ENCODE measurements at regions not wholly inside any gene's neighbourhood (a gene's known extent, or its start where the extent isn't known, plus 50 kb on each side); places are given as distances from the start of the nearest gene placed in this dataset.

GRCh38 chr1:4586611-4587160 is 67.7 kb upstream of the AJAP1 start:
- H3K4me3 Mint-ChIP-seq (ENCODE audit: unreplicated experiment): no peak overlapping the region
- Histone ChIP-seq H3K79me2 (ENCODE audit: insufficient read depth, low read length) (no peaks in the 10 kb centered on the region), H3K4me3 (ENCODE audit: insufficient read depth, low read depth, low read length) (no peak overlapping the region), H3K4me1 (ENCODE audit: insufficient read depth, low read length) (no peaks in the 10 kb centered on the region), H2AFZ (ENCODE audit: low read depth, low read length) (no peak overlapping the region), H3K9me3 (ENCODE audit: insufficient read depth, low read depth, low read length) (no peaks in the 10 kb centered on the region), H4K20me1 (ENCODE audit: insufficient read depth, low read length) (no peaks in the 10 kb centered on the region), H3K9ac (ENCODE audit: low read length) (no peak overlapping the region), H3K4me2 (ENCODE audit: low read length) (no peak overlapping the region), H3K36me3 (ENCODE audit: insufficient read depth, low read length) (no peaks in the 10 kb centered on the region), H3K27ac (ENCODE audit: low read depth, low read length) (no peak overlapping the region), H3K27me3 (ENCODE audit: insufficient read depth, low read length) (no peaks in the 10 kb centered on the region)
- TF ChIP-seq CTCF (IDR thresholded peaks at IDR 0.05; ENCODE audit: insufficient read depth, low read depth, low read length) (no peak), EZH2 (IDR thresholded peaks at IDR 0.05; ENCODE audit: insufficient read depth, low read length) (no peak)
- FAIRE-seq (no peak), DNase-seq (ENCODE audit: low read depth) (no peak)
- H3K9me3 Mint-ChIP-seq (ENCODE audit: unreplicated experiment): no peaks in the 10 kb centered on the region
- peaks cover 38% of the 10 kb centered on the region for H3K27me3 Mint-ChIP-seq (ENCODE audit: low read depth, unreplicated experiment)
- H3K36me3 Mint-ChIP-seq (ENCODE audit: low read depth, unreplicated experiment): no peaks in the 10 kb centered on the region
- no peak overlapping the region for H3K27ac Mint-ChIP-seq (ENCODE audit: unreplicated experiment)
- H3K4me1 Mint-ChIP-seq (ENCODE audit: low read depth, unreplicated experiment): no peaks in the 10 kb centered on the region

DNA sequence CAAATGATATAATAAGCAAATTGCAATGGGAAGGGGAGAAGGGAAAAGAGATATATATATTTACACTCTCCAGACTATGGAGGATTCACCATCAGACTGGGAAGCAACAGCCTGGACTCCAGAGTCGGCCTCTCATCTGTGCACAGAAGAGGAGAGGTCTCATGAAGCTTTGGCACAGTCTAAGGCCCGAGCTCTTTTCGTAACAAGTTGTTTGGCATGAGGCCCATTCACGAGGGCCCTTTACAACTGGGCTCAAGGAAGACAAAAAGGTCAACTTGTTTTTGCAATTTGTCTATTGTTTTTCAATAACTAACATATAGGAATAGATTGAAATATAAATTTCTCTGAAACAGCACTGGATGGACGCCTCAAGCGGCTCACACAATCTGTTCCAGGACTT is 66.7 kb upstream of the AJAP1 start:
- no peak for DNase-seq (ENCODE audit: low read depth)
- no peaks in the 10 kb centered on the region for H4K20me1 ChIP-seq (ENCODE audit: insufficient read depth, low read length)

More for the DNA sequence above, 66.7 kb upstream of the AJAP1 start:
- Histone ChIP-seq H3K4me1 (ENCODE audit: insufficient read depth, low read length) (no peaks in the 10 kb centered on the region), H2AFZ (ENCODE audit: low read depth, low read length) (no peak overlapping the region), H3K36me3 (ENCODE audit: insufficient read depth, low read length) (no peaks in the 10 kb centered on the region), H3K79me2 (ENCODE audit: insufficient read depth, low read length) (no peaks in the 10 kb centered on the region), H3K9me3 (ENCODE audit: insufficient read depth, low read depth, low read length) (no peaks in the 10 kb centered on the region), H3K4me2 (ENCODE audit: low read length) (no peak overlapping the region), H3K27ac (ENCODE audit: low read depth, low read length) (no peak overlapping the region), H3K27me3 (ENCODE audit: insufficient read depth, low read length) (no peaks in the 10 kb centered on the region), H3K9ac (ENCODE audit: low read length) (no peak overlapping the region), H3K4me3 (ENCODE audit: insufficient read depth, low read depth, low read length) (no peak overlapping the region)
- no peaks in the 10 kb centered on the region for H3K4me1 Mint-ChIP-seq (ENCODE audit: low read depth, unreplicated experiment)
- H3K4me3 Mint-ChIP-seq (ENCODE audit: unreplicated experiment): no peak overlapping the region
- FAIRE-seq: no peak
- no peaks in the 10 kb centered on the region for H3K9me3 Mint-ChIP-seq (ENCODE audit: unreplicated experiment)
- no peak overlapping the region for H3K27ac Mint-ChIP-seq (ENCODE audit: unreplicated experiment)
- no peaks in the 10 kb centered on the region for H3K36me3 Mint-ChIP-seq (ENCODE audit: low read depth, unreplicated experiment)
- H3K27me3 Mint-ChIP-seq (ENCODE audit: low read depth, unreplicated experiment): peaks cover 47% of the 10 kb centered on the region
- no peak for TF ChIP-seq CTCF (IDR thresholded peaks at IDR 0.05; ENCODE audit: insufficient read depth, low read depth, low read length)
